ENCODE measurements at regions not wholly inside any gene's neighbourhood (a gene's known extent, or its start where the extent isn't known, plus 50 kb on each side); places are given as distances from the start of the nearest gene placed in this dataset.

DNA sequence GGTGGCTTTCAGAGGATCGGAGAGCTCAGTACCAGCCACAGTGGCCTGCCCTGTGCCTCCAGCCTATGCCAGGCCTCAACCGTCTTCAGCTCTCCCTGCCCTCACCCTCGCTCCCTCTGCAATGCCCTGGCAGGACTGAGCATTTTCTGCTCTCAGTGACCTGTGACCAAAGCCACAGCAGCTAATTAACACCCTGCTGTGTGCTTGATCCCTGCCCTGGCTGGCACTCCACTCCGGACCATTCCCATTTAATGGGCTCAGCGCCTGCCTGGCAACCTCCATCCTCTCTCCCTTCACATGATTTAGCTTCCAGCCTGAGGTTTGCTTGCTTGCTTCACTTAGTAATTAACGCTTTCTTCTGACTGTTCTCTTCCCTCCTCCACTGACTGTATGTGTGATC, 287.5 kb downstream of the LRFN2 start:
- TF ChIP-seq CTCF (IDR thresholded peaks at IDR 0.05; ENCODE audit: low read length, missing control alignments), result no peak
- DNase-seq (ENCODE audit: low read depth), result no peak

GRCh38 chr6:40298207-40298606, 289.0 kb downstream of the LRFN2 start:
- TF ChIP-seq CTCF (IDR thresholded peaks at IDR 0.05; ENCODE audit: low read length, missing control alignments), result no peak
- DNase-seq (ENCODE audit: low read depth), result no peak

More for the DNA sequence above, 287.5 kb downstream of the LRFN2 start:
- H3K4me3 ChIP-seq (replicated peaks; ENCODE audit: low read depth, low read length), result no peak overlapping the region

GRCh38 chr6:40295251-40295950, 291.8 kb downstream of the LRFN2 start:
- DNase-seq (ENCODE audit: low read depth), result no peak
- no peak overlapping the region for H3K4me3 ChIP-seq (replicated peaks; ENCODE audit: low read depth, low read length)
- no peak for TF ChIP-seq CTCF (IDR thresholded peaks at IDR 0.05; ENCODE audit: low read length, missing control alignments)

More at GRCh38 chr6:40298207-40298606, 289.0 kb downstream of the LRFN2 start:
- H3K4me3 ChIP-seq (replicated peaks; ENCODE audit: low read depth, low read length), result no peak overlapping the region

DNA sequence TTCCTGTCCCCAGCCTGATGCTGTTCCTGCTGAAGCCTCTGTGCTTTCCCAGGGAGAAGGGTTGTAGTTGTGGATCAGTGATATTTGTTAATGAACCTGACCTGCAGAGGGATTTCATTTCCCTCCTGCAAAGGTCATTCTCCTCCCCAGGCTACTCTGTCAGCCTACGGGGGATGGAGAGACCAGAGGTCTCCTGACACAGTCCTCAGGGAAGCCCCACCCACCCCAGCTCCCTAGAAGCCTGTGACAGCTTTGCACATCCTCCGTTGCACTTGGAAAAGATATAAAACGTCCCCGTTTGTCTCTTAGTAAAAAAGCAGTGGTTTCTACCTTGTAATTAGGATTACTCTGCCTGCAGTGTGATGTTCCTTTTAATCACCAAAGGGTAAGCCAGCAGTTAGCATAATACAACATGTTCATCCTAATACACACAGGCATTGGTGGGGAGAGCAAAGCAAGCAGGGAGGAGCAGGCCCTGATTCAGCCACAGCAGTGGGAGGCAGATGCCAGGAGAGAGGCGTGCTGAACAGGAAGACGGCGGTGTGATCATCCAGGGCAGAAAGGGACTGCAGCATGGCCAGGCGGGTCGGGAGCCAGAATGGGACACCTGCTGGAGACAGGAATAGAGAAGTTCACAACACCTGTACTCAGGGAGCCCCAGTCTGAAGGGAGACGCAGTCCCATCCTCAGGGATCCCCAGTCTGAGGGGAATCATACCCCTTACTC, 293.5 kb downstream of the LRFN2 start:
- no peak for DNase-seq (ENCODE audit: low read depth)
- no peak for TF ChIP-seq CTCF (IDR thresholded peaks at IDR 0.05; ENCODE audit: low read length, missing control alignments)
- no peak overlapping the region for H3K4me3 ChIP-seq (replicated peaks; ENCODE audit: low read depth, low read length)

GRCh38 chr6:40293060-40293459, 294.1 kb downstream of the LRFN2 start:
- H3K4me3 ChIP-seq (replicated peaks; ENCODE audit: low read depth, low read length), result no peak overlapping the region
- no peak for TF ChIP-seq CTCF (IDR thresholded peaks at IDR 0.05; ENCODE audit: low read length, missing control alignments)
- DNase-seq (ENCODE audit: low read depth), result no peak

- no peak for DNase-seq (ENCODE audit: low read depth)
- no peak overlapping the region for H3K4me3 ChIP-seq (replicated peaks; ENCODE audit: low read depth, low read length)
- no peak for TF ChIP-seq CTCF (IDR thresholded peaks at IDR 0.05; ENCODE audit: low read length, missing control alignments)
Observed at GRCh38 chr6:40290816-40291215, 296.3 kb downstream of the LRFN2 start.
